ENCODE measurements at regions not wholly inside any gene's neighbourhood (a gene's known extent, or its start where the extent isn't known, plus 50 kb on each side); places are given as distances from the start of the nearest gene placed in this dataset.
"Not testable (repeated sequence)": the region's sequence is repeated elsewhere in the genome, so short reads cannot be mapped to it uniquely, and the experiment has no call there.

DNA sequence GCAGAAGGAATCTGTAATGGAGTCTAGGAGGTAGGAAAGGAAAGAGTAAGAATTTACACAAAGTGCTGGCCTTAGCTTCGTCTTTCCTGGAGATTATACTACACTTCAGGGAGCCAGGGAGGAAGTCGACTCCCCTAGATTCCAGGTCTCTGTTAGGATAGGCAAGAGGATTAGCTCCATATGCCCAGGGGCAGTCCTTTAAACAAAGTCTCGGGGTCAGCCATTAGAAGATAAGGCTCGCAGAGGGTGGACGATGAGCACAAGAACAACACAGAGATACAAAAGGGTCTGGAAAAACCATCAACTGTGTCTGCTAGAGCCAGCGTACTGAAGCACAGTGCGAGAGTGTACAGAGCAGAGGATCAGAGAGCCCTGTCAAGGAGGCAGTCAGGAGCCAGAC lies 344.7 kb upstream of the TNC start:
- intact Hi-C loops (cut with micrococcal nuclease; ENCODE audit: unreplicated experiment): no loop called here
- Mint-ChIP-seq H3K36me3 (ENCODE audit: insufficient read depth, unreplicated experiment) (no peaks in the 10 kb centered on the region), H3K4me3 (ENCODE audit: low read depth, unreplicated experiment) (no peak overlapping the region), H3K27me3 (ENCODE audit: unreplicated experiment) (no peaks in the 10 kb centered on the region), H3K9me3 (ENCODE audit: low read depth, unreplicated experiment) (no peaks in the 10 kb centered on the region), H3K27ac (ENCODE audit: unreplicated experiment) (no peak overlapping the region), H3K4me1 (ENCODE audit: low read depth, unreplicated experiment) (no peaks in the 10 kb centered on the region)
- TF ChIP-seq, protein P1, sequence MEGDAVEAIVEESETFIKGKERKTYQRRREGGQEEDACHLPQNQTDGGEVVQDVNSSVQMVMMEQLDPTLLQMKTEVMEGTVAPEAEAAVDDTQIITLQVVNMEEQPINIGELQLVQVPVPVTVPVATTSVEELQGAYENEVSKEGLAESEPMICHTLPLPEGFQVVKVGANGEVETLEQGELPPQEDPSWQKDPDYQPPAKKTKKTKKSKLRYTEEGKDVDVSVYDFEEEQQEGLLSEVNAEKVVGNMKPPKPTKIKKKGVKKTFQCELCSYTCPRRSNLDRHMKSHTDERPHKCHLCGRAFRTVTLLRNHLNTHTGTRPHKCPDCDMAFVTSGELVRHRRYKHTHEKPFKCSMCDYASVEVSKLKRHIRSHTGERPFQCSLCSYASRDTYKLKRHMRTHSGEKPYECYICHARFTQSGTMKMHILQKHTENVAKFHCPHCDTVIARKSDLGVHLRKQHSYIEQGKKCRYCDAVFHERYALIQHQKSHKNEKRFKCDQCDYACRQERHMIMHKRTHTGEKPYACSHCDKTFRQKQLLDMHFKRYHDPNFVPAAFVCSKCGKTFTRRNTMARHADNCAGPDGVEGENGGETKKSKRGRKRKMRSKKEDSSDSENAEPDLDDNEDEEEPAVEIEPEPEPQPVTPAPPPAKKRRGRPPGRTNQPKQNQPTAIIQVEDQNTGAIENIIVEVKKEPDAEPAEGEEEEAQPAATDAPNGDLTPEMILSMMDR (IDR thresholded peaks at IDR 0.05; ENCODE audit: unreplicated experiment): no peak
- CTCF ChIA-PET: no interaction called here
- BruUV-seq (replicated peaks): no TSS peak
- DNase-seq: no peak

DNA sequence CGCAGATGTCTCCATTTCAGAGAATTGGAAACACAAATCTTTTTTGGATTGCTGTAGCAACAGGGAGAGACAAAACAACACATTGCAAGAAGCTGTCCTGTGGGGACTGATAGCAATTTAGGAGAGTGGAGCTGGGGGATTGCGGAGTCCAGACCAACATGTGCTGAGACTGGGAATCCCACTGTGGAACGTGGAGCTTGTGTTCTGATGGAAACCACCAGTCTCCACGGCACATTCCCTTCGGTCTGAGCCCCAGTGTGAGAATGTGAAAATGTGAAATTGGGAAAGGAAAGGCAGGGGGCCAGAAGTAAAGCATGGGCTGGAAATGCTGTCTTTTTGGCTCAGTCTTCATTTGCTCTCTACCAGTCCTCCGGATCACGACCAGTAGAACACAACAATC lies 348.8 kb upstream of the TNC start:
- no TSS peak for BruUV-seq (replicated peaks)
- CTCF ChIA-PET: no interaction called here

GRCh38 chr9:115469841-115470240 lies 351.9 kb upstream of the TNC start:
- Mint-ChIP-seq H3K36me3 (ENCODE audit: insufficient read depth, unreplicated experiment) (peaks cover under 1% of the 10 kb centered on the region), H3K4me3 (ENCODE audit: low read depth, unreplicated experiment) (no peak overlapping the region), H3K9me3 (ENCODE audit: low read depth, unreplicated experiment) (no peaks in the 10 kb centered on the region), H3K27me3 (ENCODE audit: unreplicated experiment) (peaks cover 13% of the 10 kb centered on the region), H3K4me1 (ENCODE audit: low read depth, unreplicated experiment) (no peaks in the 10 kb centered on the region), H3K27ac (ENCODE audit: unreplicated experiment) (no peak overlapping the region)
- intact Hi-C loops (cut with micrococcal nuclease; ENCODE audit: unreplicated experiment): no loop called here
- no peak for DNase-seq
- no TSS peak for BruUV-seq (replicated peaks)
- CTCF ChIA-PET: no interaction called here
- TF ChIP-seq, protein P1 (IDR thresholded peaks at IDR 0.05; ENCODE audit: unreplicated experiment): no peak

More for the DNA sequence above, 348.8 kb upstream of the TNC start:
- Mint-ChIP-seq H3K27me3 (ENCODE audit: unreplicated experiment) (no peaks in the 10 kb centered on the region), H3K27ac (ENCODE audit: unreplicated experiment) (no peak overlapping the region), H3K4me1 (ENCODE audit: low read depth, unreplicated experiment) (no peaks in the 10 kb centered on the region), H3K9me3 (ENCODE audit: low read depth, unreplicated experiment) (no peaks in the 10 kb centered on the region), H3K36me3 (ENCODE audit: insufficient read depth, unreplicated experiment) (no peaks in the 10 kb centered on the region), H3K4me3 (ENCODE audit: low read depth, unreplicated experiment) (no peak overlapping the region)
- DNase-seq: no peak
- intact Hi-C loops (cut with micrococcal nuclease; ENCODE audit: unreplicated experiment): no loop called here
- TF ChIP-seq, protein P1 (IDR thresholded peaks at IDR 0.05; ENCODE audit: unreplicated experiment): no peak

GRCh38 chr9:115473032-115473431 lies 355.1 kb upstream of the TNC start:
- H3K4me1 Mint-ChIP-seq (ENCODE audit: low read depth, unreplicated experiment); BruUV-seq (replicated peaks); H3K36me3 Mint-ChIP-seq (ENCODE audit: insufficient read depth, unreplicated experiment); intact Hi-C loops (cut with micrococcal nuclease; ENCODE audit: unreplicated experiment); H3K27ac Mint-ChIP-seq (ENCODE audit: unreplicated experiment); H3K9me3 Mint-ChIP-seq (ENCODE audit: low read depth, unreplicated experiment); CTCF ChIA-PET; DNase-seq; H3K4me3 Mint-ChIP-seq (ENCODE audit: low read depth, unreplicated experiment): not testable (repeated sequence)
- H3K27me3 Mint-ChIP-seq (ENCODE audit: unreplicated experiment): peaks cover 19% of the 10 kb centered on the region

DNA sequence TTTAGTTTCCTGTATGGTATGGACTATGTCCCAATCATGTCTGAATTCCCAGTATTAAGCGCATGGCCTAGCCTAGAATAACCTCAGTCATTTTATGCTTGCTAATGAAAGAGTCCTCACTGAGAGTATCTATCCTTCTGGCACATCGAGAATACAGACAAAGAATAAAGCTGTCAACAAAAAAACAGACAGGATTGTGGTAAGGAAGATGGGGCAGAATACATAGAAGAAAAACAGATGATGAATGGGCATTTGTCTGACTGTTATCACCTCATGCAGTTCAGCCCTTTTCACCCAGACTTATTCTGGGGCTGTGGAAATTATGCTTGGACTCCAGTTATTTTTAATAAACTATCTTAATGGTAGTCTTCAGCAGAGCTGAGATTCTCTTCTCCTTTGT lies 363.8 kb upstream of the TNC start:
- Mint-ChIP-seq H3K27me3 (ENCODE audit: unreplicated experiment) (no peaks in the 10 kb centered on the region), H3K27ac (ENCODE audit: unreplicated experiment) (no peak overlapping the region), H3K4me3 (ENCODE audit: low read depth, unreplicated experiment) (no peak overlapping the region), H3K9me3 (ENCODE audit: low read depth, unreplicated experiment) (peaks cover 2% of the 10 kb centered on the region), H3K4me1 (ENCODE audit: low read depth, unreplicated experiment) (no peaks in the 10 kb centered on the region), H3K36me3 (ENCODE audit: insufficient read depth, unreplicated experiment) (no peaks in the 10 kb centered on the region)
- BruUV-seq (replicated peaks): no TSS peak
- DNase-seq: no peak
- CTCF ChIA-PET: no interaction called here
- TF ChIP-seq, protein P1 (IDR thresholded peaks at IDR 0.05; ENCODE audit: unreplicated experiment): no peak
- intact Hi-C loops (cut with micrococcal nuclease; ENCODE audit: unreplicated experiment): no loop called here

Measured in Calu3 (cell line).